Chondrocyte (in vitro differentiated cells): ENCODE measurements at regions not wholly inside any gene's neighbourhood (a gene's known extent, or its start where the extent isn't known, plus 50 kb on each side); places are given as distances from the start of the nearest gene placed in this dataset.

ENCODE experiments used
- DNase-seq: peaks from one replicate; pipeline ENCODE4 v3.0.0; 2021; ENCODE audit warnings: mixed read lengths, low spot score
- H3K27ac Mint-ChIP-seq: one replicate; pipeline ENCODE4 v1.8.0; 2021; ENCODE audit warnings: mild to moderate bottlenecking, moderate library complexity, mixed read lengths; ENCODE audit not compliant: unreplicated experiment
- H3K27me3 Mint-ChIP-seq: 2 replicates; pipeline ENCODE4 v1.8.0; 2021; ENCODE audit warnings: low read depth, mixed read lengths
- H3K36me3 Mint-ChIP-seq: 2 replicates; pipeline ENCODE4 v1.8.0; 2021; ENCODE audit warnings: low read depth, mixed read lengths
- H3K4me1 Mint-ChIP-seq: 2 replicates; pipeline ENCODE4 v1.8.0; 2021; ENCODE audit warnings: low read depth, mild to moderate bottlenecking, mixed read lengths
- H3K4me3 Mint-ChIP-seq: one replicate; pipeline ENCODE4 v1.8.0; 2021; ENCODE audit warnings: mild to moderate bottlenecking, moderate library complexity, mixed read lengths; ENCODE audit not compliant: unreplicated experiment
- H3K9me3 Mint-ChIP-seq: 2 replicates; pipeline ENCODE4 v1.8.0; 2021; ENCODE audit warnings: low read depth, mixed read lengths
- TF ChIP-seq, protein P1 (sequence below): fragments of 200-600 bp; sonication (generic); IDR thresholded peaks from 2 replicates; pipeline ENCODE4 v1.5.0; 2021; ENCODE audit warnings: antibody characterized with exemption, mild to moderate bottlenecking, moderate library complexity

DNA sequence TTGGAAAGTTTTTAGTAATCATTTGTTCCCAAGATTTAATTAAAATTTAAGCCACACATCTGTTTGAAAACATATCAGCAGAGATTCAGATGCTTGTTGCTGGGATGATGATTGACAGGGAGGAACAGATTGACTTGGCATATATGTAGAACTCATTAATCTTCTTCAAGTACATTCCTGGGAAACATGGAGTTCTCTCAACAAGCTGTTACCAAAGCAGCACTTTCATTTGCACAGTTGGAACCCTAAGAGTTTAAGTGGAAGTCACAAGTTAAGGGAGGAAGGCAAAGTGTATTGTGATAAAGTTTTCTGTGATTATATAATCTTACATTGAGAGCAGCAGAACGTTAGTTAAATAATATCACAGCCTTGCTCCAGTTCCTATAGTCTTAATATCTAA is 485.4 kb upstream of the CELF2 start:
- H3K9me3 Mint-ChIP-seq = no peaks in the 10 kb centered on the region
- no peaks in the 10 kb centered on the region for H3K36me3 Mint-ChIP-seq
- H3K27me3 Mint-ChIP-seq = no peaks in the 10 kb centered on the region
- TF ChIP-seq, protein P1, sequence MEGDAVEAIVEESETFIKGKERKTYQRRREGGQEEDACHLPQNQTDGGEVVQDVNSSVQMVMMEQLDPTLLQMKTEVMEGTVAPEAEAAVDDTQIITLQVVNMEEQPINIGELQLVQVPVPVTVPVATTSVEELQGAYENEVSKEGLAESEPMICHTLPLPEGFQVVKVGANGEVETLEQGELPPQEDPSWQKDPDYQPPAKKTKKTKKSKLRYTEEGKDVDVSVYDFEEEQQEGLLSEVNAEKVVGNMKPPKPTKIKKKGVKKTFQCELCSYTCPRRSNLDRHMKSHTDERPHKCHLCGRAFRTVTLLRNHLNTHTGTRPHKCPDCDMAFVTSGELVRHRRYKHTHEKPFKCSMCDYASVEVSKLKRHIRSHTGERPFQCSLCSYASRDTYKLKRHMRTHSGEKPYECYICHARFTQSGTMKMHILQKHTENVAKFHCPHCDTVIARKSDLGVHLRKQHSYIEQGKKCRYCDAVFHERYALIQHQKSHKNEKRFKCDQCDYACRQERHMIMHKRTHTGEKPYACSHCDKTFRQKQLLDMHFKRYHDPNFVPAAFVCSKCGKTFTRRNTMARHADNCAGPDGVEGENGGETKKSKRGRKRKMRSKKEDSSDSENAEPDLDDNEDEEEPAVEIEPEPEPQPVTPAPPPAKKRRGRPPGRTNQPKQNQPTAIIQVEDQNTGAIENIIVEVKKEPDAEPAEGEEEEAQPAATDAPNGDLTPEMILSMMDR = no peak
- no peak overlapping the region for H3K4me3 Mint-ChIP-seq
- H3K4me1 Mint-ChIP-seq = peaks cover 9% of the 10 kb centered on the region
- no peak for DNase-seq
- H3K27ac Mint-ChIP-seq = no peak overlapping the region

DNA sequence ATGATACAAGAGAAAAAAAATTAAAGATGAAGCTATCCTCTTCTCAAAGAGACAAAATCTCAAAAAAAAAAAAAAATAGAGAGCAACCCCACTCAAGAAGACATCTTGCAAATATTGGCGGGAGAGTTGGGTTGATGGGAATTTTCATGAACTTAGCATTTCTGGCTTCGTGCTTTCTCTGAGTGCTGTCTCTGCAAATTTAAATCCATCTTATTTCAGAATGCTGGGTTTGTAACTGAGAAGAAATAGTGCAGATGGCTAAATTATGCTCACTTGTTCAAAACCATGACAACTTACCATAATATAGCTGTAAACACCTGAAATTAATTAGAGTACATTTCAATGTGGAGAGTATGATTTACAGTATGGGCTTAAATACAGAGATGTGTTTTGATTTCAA is 484.8 kb upstream of the CELF2 start:
- TF ChIP-seq, protein P1 = no peak
- no peak for DNase-seq
- Mint-ChIP-seq H3K9me3 (no peaks in the 10 kb centered on the region), H3K36me3 (no peaks in the 10 kb centered on the region), H3K27ac (no peak overlapping the region), H3K4me3 (no peak overlapping the region), H3K27me3 (no peaks in the 10 kb centered on the region), H3K4me1 (peaks cover 9% of the 10 kb centered on the region)

DNA sequence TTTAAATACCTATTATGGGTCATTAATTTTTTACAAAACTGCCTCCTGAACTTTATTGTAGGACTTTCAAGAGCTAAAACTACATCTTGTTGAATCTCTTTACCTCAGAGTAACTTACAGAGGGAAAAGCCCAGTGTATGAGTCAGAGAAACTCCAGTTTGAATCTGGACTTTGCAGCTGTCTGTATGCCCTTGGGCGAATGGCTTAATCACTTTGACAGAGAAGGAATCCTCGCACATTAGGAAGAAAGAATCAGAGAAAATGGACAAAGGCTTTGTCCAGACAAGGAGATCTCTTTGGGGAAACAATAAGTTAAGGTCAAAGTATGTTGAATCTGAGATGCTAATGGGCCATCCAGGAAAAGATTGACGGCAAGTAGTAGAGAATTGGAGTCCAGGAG is 484.2 kb upstream of the CELF2 start:
- TF ChIP-seq, protein P1 = no peak
- Mint-ChIP-seq H3K27ac (no peak overlapping the region), H3K27me3 (no peaks in the 10 kb centered on the region), H3K9me3 (no peaks in the 10 kb centered on the region), H3K4me1 (peaks cover 9% of the 10 kb centered on the region), H3K36me3 (no peaks in the 10 kb centered on the region), H3K4me3 (no peak overlapping the region)
- DNase-seq = no peak

DNA sequence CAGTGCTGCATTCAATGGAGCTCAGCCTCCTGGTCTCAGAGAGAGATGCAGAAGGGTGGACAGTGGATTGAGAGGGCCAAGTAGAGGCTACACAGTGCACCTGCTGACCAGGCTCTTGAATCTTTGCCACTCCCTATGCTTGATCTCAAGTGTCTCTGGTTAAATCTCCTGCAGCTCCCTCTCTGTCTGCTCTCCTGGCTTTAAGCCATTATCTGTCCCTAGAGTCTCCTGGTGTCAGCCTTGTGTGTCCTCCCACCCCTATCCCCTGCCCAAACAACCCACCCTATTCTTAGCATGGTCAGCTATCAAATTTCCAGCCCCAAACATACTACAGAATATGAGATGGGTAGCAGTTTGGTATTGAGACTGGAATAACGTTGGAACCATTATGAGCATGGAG is 479.3 kb upstream of the CELF2 start:
- Mint-ChIP-seq H3K4me1 (peaks cover 14% of the 10 kb centered on the region), H3K4me3 (no peak overlapping the region), H3K27me3 (no peaks in the 10 kb centered on the region), H3K27ac (no peak overlapping the region), H3K36me3 (no peaks in the 10 kb centered on the region), H3K9me3 (no peaks in the 10 kb centered on the region)
- TF ChIP-seq, protein P1 = no peak
- DNase-seq = no peak

DNA sequence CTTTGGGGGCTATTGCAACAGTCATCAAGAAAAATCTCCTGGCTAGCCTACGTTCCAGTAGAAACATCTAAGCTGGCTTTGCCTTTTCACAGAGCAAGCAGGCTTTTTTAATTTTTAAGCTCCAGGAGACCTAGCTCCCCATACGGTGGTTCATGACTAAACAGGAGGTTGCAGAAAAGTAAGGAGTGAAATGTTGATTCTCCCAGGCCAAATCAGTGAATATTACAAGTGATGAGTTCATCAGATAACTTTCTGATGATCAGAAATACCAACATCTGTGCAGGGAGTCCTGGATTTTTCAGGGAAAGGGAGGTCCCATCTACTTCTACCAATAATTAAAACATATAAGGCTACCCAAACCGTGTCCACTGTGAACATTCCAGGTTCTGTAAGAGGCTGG is 477.3 kb upstream of the CELF2 start:
- H3K36me3 Mint-ChIP-seq = no peaks in the 10 kb centered on the region
- no peak overlapping the region for H3K27ac Mint-ChIP-seq
- H3K4me1 Mint-ChIP-seq = peaks cover 9% of the 10 kb centered on the region
- no peak overlapping the region for H3K4me3 Mint-ChIP-seq
- H3K9me3 Mint-ChIP-seq = no peaks in the 10 kb centered on the region
- TF ChIP-seq, protein P1 = no peak
- H3K27me3 Mint-ChIP-seq = no peaks in the 10 kb centered on the region
- no peak for DNase-seq
